ENCODE measurements at regions not wholly inside any gene's neighbourhood (a gene's known extent, or its start where the extent isn't known, plus 50 kb on each side); places are given as distances from the start of the nearest gene placed in this dataset.

GRCh38 chr17:70618641-70619040, 449.3 kb downstream of the KCNJ2 start:
- H3K4me1 ChIP-seq (ENCODE audit: insufficient read depth, low read length), result no peaks in the 10 kb centered on the region
- H3K36me3 ChIP-seq (ENCODE audit: insufficient read depth, low read length), result no peaks in the 10 kb centered on the region
- H3K9me3 ChIP-seq (ENCODE audit: control insufficient read depth, insufficient read depth, low read length), result no peaks in the 10 kb centered on the region; the same call in 1 of the 2 replicates
- no peak overlapping the region for H3K9ac ChIP-seq (ENCODE audit: low read depth, low read length)

DNA sequence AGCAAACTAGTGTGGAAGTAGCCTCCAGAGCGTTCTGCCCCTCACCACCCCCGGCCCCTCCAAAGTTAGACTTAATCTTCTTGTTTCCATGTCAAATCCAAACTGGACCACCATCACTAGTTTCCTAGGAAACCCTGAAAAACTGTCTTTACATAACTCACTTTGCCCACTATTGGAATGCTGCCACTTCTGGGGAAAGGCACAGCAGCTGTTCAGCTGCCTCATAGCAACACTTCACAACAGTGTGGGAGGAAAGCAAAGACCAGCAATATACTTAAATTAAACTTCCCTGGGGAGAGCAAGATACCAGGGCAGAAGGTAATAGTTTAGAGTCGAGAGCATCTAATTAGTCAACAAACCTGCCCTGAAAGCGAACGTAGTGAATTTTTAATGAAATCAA, 452.2 kb downstream of the KCNJ2 start:
- Histone ChIP-seq H3K36me3 (ENCODE audit: insufficient read depth, low read length) (no peaks in the 10 kb centered on the region), H3K9ac (ENCODE audit: low read depth, low read length) (no peak overlapping the region), H3K4me1 (ENCODE audit: insufficient read depth, low read length) (no peaks in the 10 kb centered on the region), H3K9me3 (ENCODE audit: control insufficient read depth, insufficient read depth, low read length) (no peaks in the 10 kb centered on the region; the same call in 1 of the 2 replicates)

- no peaks in the 10 kb centered on the region; the same call in 1 of the 2 replicates for H3K9me3 ChIP-seq (ENCODE audit: control insufficient read depth, insufficient read depth, low read length)
- no peak overlapping the region for H3K9ac ChIP-seq (ENCODE audit: low read depth, low read length)
These were observed 453.3 kb downstream of the KCNJ2 start for GRCh38 chr17:70622368-70623260.

DNA sequence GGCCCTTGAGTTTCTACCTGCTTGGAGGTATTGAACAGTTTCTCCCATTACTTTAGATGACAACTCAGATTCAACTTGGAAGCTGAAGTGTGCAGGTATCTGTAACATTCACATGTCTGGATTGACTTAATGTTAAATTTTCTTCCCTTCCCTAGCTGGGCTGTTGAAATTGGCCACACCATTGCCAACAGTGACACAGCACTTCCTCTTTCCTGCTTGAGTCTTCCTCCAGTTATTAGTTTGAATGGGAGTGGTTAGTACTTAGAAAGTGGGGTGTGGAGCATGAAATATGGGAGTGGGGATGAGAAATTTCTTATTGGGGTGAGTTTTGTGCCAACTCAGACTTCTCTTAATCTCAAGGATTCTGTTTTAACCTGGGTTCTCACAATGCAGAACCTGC, 454.9 kb downstream of the KCNJ2 start:
- H3K4me1 ChIP-seq (ENCODE audit: insufficient read depth, low read length), result no peaks in the 10 kb centered on the region
- no peak overlapping the region for H3K9ac ChIP-seq (ENCODE audit: low read depth, low read length)
- no peaks in the 10 kb centered on the region for H3K36me3 ChIP-seq (ENCODE audit: insufficient read depth, low read length)
- no peaks in the 10 kb centered on the region for H3K9me3 ChIP-seq (ENCODE audit: control insufficient read depth, insufficient read depth, low read length)

More at GRCh38 chr17:70622368-70623260, 453.3 kb downstream of the KCNJ2 start:
- no peaks in the 10 kb centered on the region for H3K36me3 ChIP-seq (ENCODE audit: insufficient read depth, low read length)
- no peaks in the 10 kb centered on the region for H3K4me1 ChIP-seq (ENCODE audit: insufficient read depth, low read length)

DNA sequence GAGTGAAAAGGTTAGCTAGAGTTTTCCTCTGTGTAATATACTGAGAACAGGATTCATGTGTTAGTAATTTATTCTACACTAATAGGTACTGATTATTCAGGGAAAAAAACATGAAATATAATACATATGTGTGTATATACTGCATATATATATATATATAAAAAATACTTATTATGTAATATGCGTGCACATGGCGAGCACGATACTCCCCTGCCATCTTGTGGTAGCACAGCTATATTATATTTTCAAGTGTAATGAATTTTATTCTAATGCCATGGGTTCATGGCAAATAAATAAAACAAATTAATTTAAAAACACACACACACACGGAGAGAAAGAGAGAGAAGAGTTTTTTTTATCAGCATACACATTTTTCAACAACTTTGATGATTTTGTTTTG, 460.6 kb downstream of the KCNJ2 start:
- no peaks in the 10 kb centered on the region for H3K9me3 ChIP-seq (ENCODE audit: control insufficient read depth, insufficient read depth, low read length)
- no peaks in the 10 kb centered on the region for H3K36me3 ChIP-seq (ENCODE audit: insufficient read depth, low read length)
- H3K4me1 ChIP-seq (ENCODE audit: insufficient read depth, low read length), result no peaks in the 10 kb centered on the region
- no peak overlapping the region for H3K9ac ChIP-seq (ENCODE audit: low read depth, low read length)

GRCh38 chr17:70636517-70637133, 467.3 kb downstream of the KCNJ2 start:
- H3K9me3 ChIP-seq (ENCODE audit: control insufficient read depth, insufficient read depth, low read length), result no peaks in the 10 kb centered on the region
- H3K9ac ChIP-seq (ENCODE audit: low read depth, low read length), result no peak overlapping the region
- no peaks in the 10 kb centered on the region for H3K36me3 ChIP-seq (ENCODE audit: insufficient read depth, low read length)
- peaks cover 3% of the 10 kb centered on the region; the same call in 1 of the 2 replicates for H3K4me1 ChIP-seq (ENCODE audit: insufficient read depth, low read length)

DNA sequence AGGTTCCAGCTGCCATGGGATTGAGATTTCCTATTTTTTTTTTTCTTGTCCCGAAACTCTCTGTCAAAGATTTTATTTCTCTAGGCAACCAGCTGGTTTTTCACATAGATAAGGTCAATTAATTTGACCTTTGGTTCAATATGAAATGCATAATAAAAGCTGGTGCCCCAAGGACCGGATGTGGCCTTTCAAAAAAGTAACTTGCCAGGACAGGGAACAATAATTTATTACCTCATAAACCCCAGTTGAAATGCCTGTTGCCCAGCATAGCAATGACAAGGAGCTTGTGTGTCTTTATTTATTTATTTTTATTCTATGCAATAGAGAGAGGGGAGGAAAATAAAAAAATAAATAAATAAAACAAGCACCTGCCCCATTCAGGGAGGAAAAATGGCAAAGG, 472.7 kb downstream of the KCNJ2 start:
- no peaks in the 10 kb centered on the region for H3K36me3 ChIP-seq (ENCODE audit: insufficient read depth, low read length)
- H3K9ac ChIP-seq (ENCODE audit: low read depth, low read length), result no peak overlapping the region
- peaks cover 3% of the 10 kb centered on the region; the same call in 1 of the 2 replicates for H3K4me1 ChIP-seq (ENCODE audit: insufficient read depth, low read length)
- no peaks in the 10 kb centered on the region for H3K9me3 ChIP-seq (ENCODE audit: control insufficient read depth, insufficient read depth, low read length)

DNA sequence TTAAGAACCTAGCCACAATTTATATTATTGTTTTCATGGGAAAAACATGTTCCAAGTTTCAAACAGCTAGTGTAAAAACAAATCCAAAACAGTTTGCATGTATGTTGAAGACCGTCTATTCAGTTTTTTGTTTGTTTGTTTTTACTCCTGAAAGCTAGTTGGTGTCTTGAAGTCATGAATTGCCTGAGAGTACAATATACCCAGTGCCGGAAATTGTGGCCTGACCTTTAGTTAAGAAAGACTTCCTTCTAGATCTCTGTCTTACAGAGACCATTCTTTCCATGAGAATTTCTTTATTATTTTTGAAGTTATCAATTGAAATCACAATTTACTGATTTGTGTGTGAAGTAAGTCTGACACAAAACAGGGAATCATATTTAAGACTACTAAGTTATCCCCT, 474.8 kb downstream of the KCNJ2 start:
- H3K36me3 ChIP-seq (ENCODE audit: insufficient read depth, low read length), result no peaks in the 10 kb centered on the region
- H3K9me3 ChIP-seq (ENCODE audit: control insufficient read depth, insufficient read depth, low read length), result no peaks in the 10 kb centered on the region
- H3K9ac ChIP-seq (ENCODE audit: low read depth, low read length), result no peak overlapping the region
- peaks cover 3% of the 10 kb centered on the region; the same call in 1 of the 2 replicates for H3K4me1 ChIP-seq (ENCODE audit: insufficient read depth, low read length)

- no peak overlapping the region for H3K9ac ChIP-seq (ENCODE audit: low read depth, low read length)
- no peaks in the 10 kb centered on the region for H3K36me3 ChIP-seq (ENCODE audit: insufficient read depth, low read length)
- no peaks in the 10 kb centered on the region for H3K9me3 ChIP-seq (ENCODE audit: control insufficient read depth, insufficient read depth, low read length)
- no peaks in the 10 kb centered on the region for H3K4me1 ChIP-seq (ENCODE audit: insufficient read depth, low read length)
These were observed 477.3 kb downstream of the KCNJ2 start for GRCh38 chr17:70646673-70647072.

GRCh38 chr17:70648166-70648565, 478.8 kb downstream of the KCNJ2 start:
- no peak overlapping the region for H3K9ac ChIP-seq (ENCODE audit: low read depth, low read length)
- no peaks in the 10 kb centered on the region for H3K4me1 ChIP-seq (ENCODE audit: insufficient read depth, low read length)
- H3K9me3 ChIP-seq (ENCODE audit: control insufficient read depth, insufficient read depth, low read length), result no peaks in the 10 kb centered on the region
- no peaks in the 10 kb centered on the region for H3K36me3 ChIP-seq (ENCODE audit: insufficient read depth, low read length)

GRCh38 chr17:70653850-70654249, 484.5 kb downstream of the KCNJ2 start:
- H3K36me3 ChIP-seq (ENCODE audit: insufficient read depth, low read length), result no peaks in the 10 kb centered on the region
- no peak overlapping the region for H3K9ac ChIP-seq (ENCODE audit: low read depth, low read length)
- no peaks in the 10 kb centered on the region for H3K4me1 ChIP-seq (ENCODE audit: insufficient read depth, low read length)
- H3K9me3 ChIP-seq (ENCODE audit: control insufficient read depth, insufficient read depth, low read length), result no peaks in the 10 kb centered on the region

DNA sequence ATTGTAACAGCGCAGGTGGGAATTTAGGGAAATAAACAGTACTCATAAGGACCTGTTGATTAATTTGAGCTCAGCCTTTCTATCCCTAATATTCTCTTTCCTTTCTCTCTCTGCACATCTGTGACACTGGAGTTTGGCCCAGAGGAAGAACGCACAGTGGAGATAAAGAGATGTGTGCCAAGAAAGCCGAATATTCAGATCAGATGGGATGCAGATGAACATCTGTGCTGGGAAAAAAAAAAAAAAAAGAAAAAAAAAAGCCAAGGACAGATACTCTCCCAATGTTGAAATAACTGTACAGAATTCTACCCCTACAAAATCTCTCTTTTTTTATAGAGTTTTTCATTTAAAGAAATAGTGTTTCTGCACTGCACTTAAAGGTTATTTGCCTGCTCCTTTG, 485.4 kb downstream of the KCNJ2 start:
- H3K36me3 ChIP-seq (ENCODE audit: insufficient read depth, low read length), result no peaks in the 10 kb centered on the region
- no peak overlapping the region for H3K9ac ChIP-seq (ENCODE audit: low read depth, low read length)
- H3K4me1 ChIP-seq (ENCODE audit: insufficient read depth, low read length), result no peaks in the 10 kb centered on the region
- no peaks in the 10 kb centered on the region for H3K9me3 ChIP-seq (ENCODE audit: control insufficient read depth, insufficient read depth, low read length)

- Histone ChIP-seq H3K9ac (ENCODE audit: low read depth, low read length) (no peak overlapping the region), H3K4me1 (ENCODE audit: insufficient read depth, low read length) (no peaks in the 10 kb centered on the region), H3K36me3 (ENCODE audit: insufficient read depth, low read length) (no peaks in the 10 kb centered on the region), H3K9me3 (ENCODE audit: control insufficient read depth, insufficient read depth, low read length) (no peaks in the 10 kb centered on the region)
These were observed 486.0 kb downstream of the KCNJ2 start for GRCh38 chr17:70655176-70655958.

DNA sequence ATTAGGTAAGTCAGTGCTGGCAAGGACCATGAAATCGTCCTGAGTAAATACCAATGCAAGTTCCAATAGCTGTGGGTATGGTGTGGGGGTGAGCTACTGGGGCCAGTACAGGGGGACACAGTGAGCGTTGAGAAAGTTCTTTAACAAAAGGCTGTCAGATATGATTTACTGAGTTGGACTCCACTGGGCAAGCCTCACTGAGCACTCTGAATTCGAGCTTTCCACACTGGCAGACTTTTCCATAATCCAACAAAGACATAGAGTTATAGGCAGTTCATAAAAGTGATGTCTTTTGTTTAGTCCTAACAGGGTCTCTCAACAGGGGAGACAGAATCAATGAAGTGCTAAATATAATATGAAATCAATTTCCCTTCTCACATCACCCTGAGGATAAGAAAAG, 489.0 kb downstream of the KCNJ2 start:
- H3K9me3 ChIP-seq (ENCODE audit: control insufficient read depth, insufficient read depth, low read length), result no peaks in the 10 kb centered on the region
- H3K4me1 ChIP-seq (ENCODE audit: insufficient read depth, low read length), result no peaks in the 10 kb centered on the region
- H3K9ac ChIP-seq (ENCODE audit: low read depth, low read length), result no peak overlapping the region
- H3K36me3 ChIP-seq (ENCODE audit: insufficient read depth, low read length), result no peaks in the 10 kb centered on the region

Measured in ES-I3 (cell line).